HEK293 (cell line): ENCODE measurements at regions not wholly inside any gene's neighbourhood (a gene's known extent, or its start where the extent isn't known, plus 50 kb on each side); places are given as distances from the start of the nearest gene placed in this dataset.

ENCODE experiments used
- CTCF ChIA-PET: fragments of 350-600 bp; formaldehyde crosslinking; extraction: SDS; loops from one replicate; lab custom pipeline; 2021; ENCODE audit warnings: antibody characterized with exemption; lab: Yijun Ruan, JAX
- POLR2A ChIA-PET: fragments of 300-600 bp; formaldehyde crosslinking; extraction: SDS; loops from one replicate; lab custom pipeline; 2020; ENCODE audit warnings: antibody characterized with exemption, inconsistent platforms; lab: Yijun Ruan, JAX
- H3K27ac ChIP-seq: fragments of 200-500 bp; sonication (Bioruptor generic); 2 replicates; pipeline ENCODE4 v1.5.1; 2014; ENCODE audit warnings: low read depth, low read length, control low read depth, inconsistent platforms; ENCODE audit errors: extremely low read depth
- H3K36me3 ChIP-seq, 2 experiments: fragments of 200-500 bp in 1 of 2; sonication (Bioruptor generic) in 1 of 2; 1 replicate in 1 of 2; 2 replicates in 1 of 2; pipeline ENCODE4 v1.5.1; 2014 to 2017; ENCODE audit warnings: inconsistent platforms in 2 of 2, low read length in 2 of 2; ENCODE audit not compliant: control insufficient read depth in 2 of 2, insufficient read depth in 1 of 2
- H3K4me1 ChIP-seq: fragments of 200-500 bp; sonication (Bioruptor generic); 2 replicates; pipeline ENCODE4 v1.5.1; 2014; ENCODE audit warnings: mild to moderate bottlenecking, low read length, inconsistent platforms; ENCODE audit not compliant: control insufficient read depth, insufficient read depth
- H3K4me3 ChIP-seq: 2 replicates; pipeline ENCODE4 v1.5.1; 2011; ENCODE audit warnings: low read depth, mild to moderate bottlenecking, control low read depth, low read length, moderate library complexity
- H3K9me3 ChIP-seq: fragments of 200-500 bp; sonication (Bioruptor generic); 2 replicates; pipeline ENCODE4 v1.5.1; 2014; ENCODE audit warnings: low read depth, low read length, inconsistent platforms; ENCODE audit not compliant: control insufficient read depth, insufficient read depth
- GLI2 ChIP-seq: fragments of 450-650 bp; formaldehyde crosslinking; IDR thresholded peaks from 2 replicates; pipeline ENCODE4; 2017; ENCODE audit warnings: missing biosample characterization, missing genetic modification characterization, low read depth, borderline replicate concordance
- INSM2 ChIP-seq: fragments of 450-650 bp; formaldehyde crosslinking; IDR thresholded peaks from 2 replicates; pipeline ENCODE4 v1.5.1; 2016; ENCODE audit warnings: missing biosample characterization, missing genetic modification characterization
- SCRT1 ChIP-seq: fragments of 450-650 bp; formaldehyde crosslinking; IDR thresholded peaks from 2 replicates; pipeline ENCODE4 v1.5.1; 2016; ENCODE audit warnings: missing biosample characterization, missing genetic modification characterization, borderline replicate concordance
- ZBTB10 ChIP-seq: fragments of 450-650 bp; formaldehyde crosslinking; IDR thresholded peaks from 2 replicates; pipeline ENCODE4 v1.5.1; 2016; ENCODE audit warnings: missing biosample characterization, missing genetic modification characterization
- ZBTB6 ChIP-seq: fragments of 450-650 bp; formaldehyde crosslinking; IDR thresholded peaks from 2 replicates; pipeline ENCODE4 v1.5.1; 2017; ENCODE audit warnings: missing biosample characterization, missing genetic modification characterization
- ZFP41 ChIP-seq: fragments of 450-650 bp; formaldehyde crosslinking; IDR thresholded peaks from 2 replicates; pipeline ENCODE4 v1.5.1; 2016; ENCODE audit warnings: missing biosample characterization, missing genetic modification characterization, borderline replicate concordance
- ZNF138 ChIP-seq: fragments of 450-650 bp; formaldehyde crosslinking; IDR thresholded peaks from 2 replicates; pipeline ENCODE4 v1.5.1; 2016; ENCODE audit warnings: missing biosample characterization, missing genetic modification characterization, borderline replicate concordance
- ZNF169 ChIP-seq: fragments of 450-650 bp; formaldehyde crosslinking; IDR thresholded peaks from 2 replicates; pipeline ENCODE4 v1.5.1; 2016; ENCODE audit warnings: missing biosample characterization, missing genetic modification characterization
- ZNF18 ChIP-seq: fragments of 450-650 bp; formaldehyde crosslinking; IDR thresholded peaks from 2 replicates; pipeline ENCODE4 v1.5.1; 2016; ENCODE audit warnings: missing biosample characterization, missing genetic modification characterization
- ZNF221 ChIP-seq: fragments of 450-650 bp; formaldehyde crosslinking; IDR thresholded peaks from 2 replicates; pipeline ENCODE4 v1.5.1; 2017; ENCODE audit warnings: missing biosample characterization, missing genetic modification characterization, borderline replicate concordance
- ZNF248 ChIP-seq: fragments of 450-650 bp; formaldehyde crosslinking; IDR thresholded peaks from 2 replicates; pipeline ENCODE4 v1.5.1; 2017; ENCODE audit warnings: missing biosample characterization, missing genetic modification characterization
- ZNF366 ChIP-seq: fragments of 450-650 bp; formaldehyde crosslinking; conservative IDR thresholded peaks from 2 replicates; pipeline ENCODE4 v1.5.1; 2016; ENCODE audit warnings: missing biosample characterization, missing genetic modification characterization
- ZNF37A ChIP-seq: fragments of 450-650 bp; IDR thresholded peaks from 2 replicates; pipeline ENCODE4 v1.5.1; 2018; ENCODE audit warnings: missing biosample characterization, missing genetic modification characterization
- ZNF549 ChIP-seq: fragments of 450-650 bp; IDR thresholded peaks from 2 replicates; pipeline ENCODE4 v1.5.1; 2018; ENCODE audit warnings: missing biosample characterization, missing genetic modification characterization, mild to moderate bottlenecking, inconsistent platforms, moderate library complexity
- ZNF555 ChIP-seq: fragments of 450-650 bp; formaldehyde crosslinking; conservative IDR thresholded peaks from 2 replicates; pipeline ENCODE4 v1.5.1; 2017; ENCODE audit warnings: missing biosample characterization, mild to moderate bottlenecking, missing genetic modification characterization, inconsistent platforms
- ZNF561 ChIP-seq: fragments of 450-650 bp; IDR thresholded peaks from 2 replicates; pipeline ENCODE4 v1.5.1; 2018; ENCODE audit warnings: missing biosample characterization, missing genetic modification characterization, borderline replicate concordance
- ZNF624 ChIP-seq: fragments of 450-650 bp; formaldehyde crosslinking; IDR thresholded peaks from 2 replicates; pipeline ENCODE4 v1.5.1; 2017; ENCODE audit warnings: missing biosample characterization, missing genetic modification characterization
- ZNF664 ChIP-seq: fragments of 450-650 bp; formaldehyde crosslinking; IDR thresholded peaks from 2 replicates; pipeline ENCODE4 v1.5.1; 2016; ENCODE audit warnings: missing biosample characterization, missing genetic modification characterization
- ZNF768 ChIP-seq: fragments of 450-650 bp; formaldehyde crosslinking; IDR thresholded peaks from 2 replicates; pipeline ENCODE4 v1.5.1; 2018; ENCODE audit warnings: missing biosample characterization, mild to moderate bottlenecking, missing genetic modification characterization
- ZNF777 ChIP-seq: fragments of 450-650 bp; formaldehyde crosslinking; IDR thresholded peaks from 2 replicates; pipeline ENCODE4 v1.5.1; 2017; ENCODE audit warnings: missing biosample characterization, missing genetic modification characterization, borderline replicate concordance

GRCh38 chr15:70274908-70275307 lies 177.2 kb upstream of the TLE3 start:
- no peak overlapping the region for H3K4me3 ChIP-seq
- no peaks in the 10 kb centered on the region for H3K36me3 ChIP-seq
- TF ChIP-seq ZNF221 = no peak
- no peak for TF ChIP-seq INSM2 (tag by site-specific recombination)
- no peak for TF ChIP-seq ZNF624 (tag by site-specific recombination)
- no peak for TF ChIP-seq ZBTB6 (tag by site-specific recombination)
- TF ChIP-seq ZNF555 (tag by site-specific recombination) = no peak
- peak; percentile 71; the same call in 1 of the 2 replicates for TF ChIP-seq ZNF664 (tag by site-specific recombination)
- no peak for TF ChIP-seq ZNF37A (tag by site-specific recombination)
- no peak for TF ChIP-seq ZNF18 (tag by site-specific recombination)
- H3K27ac ChIP-seq = no peak overlapping the region
- no peaks in the 10 kb centered on the region for H3K9me3 ChIP-seq
- CTCF ChIA-PET = no interaction called here
- POLR2A ChIA-PET = no interaction called here
- H3K4me1 ChIP-seq = peaks cover 9% of the 10 kb centered on the region

GRCh38 chr15:70274255-70274880 lies 176.7 kb upstream of the TLE3 start:
- Histone ChIP-seq H3K27ac (no peak overlapping the region), H3K4me1 (peaks cover 13% of the 10 kb centered on the region), H3K4me3 (no peak overlapping the region), H3K36me3 (no peaks in the 10 kb centered on the region), H3K9me3 (no peaks in the 10 kb centered on the region)
- TF ChIP-seq ZNF37A (tag by site-specific recombination) (no peak), ZNF366 (no peak), GLI2 (tag by site-specific recombination) (no peak), ZNF248 (no peak), ZNF561 (tag by site-specific recombination) (no peak), ZNF138 (tag by site-specific recombination) (no peak)
- ChIA-PET POLR2A (no interaction called here), CTCF (interaction anchor here (0.6 kb wide), 1 partner anchor 96 kb away, joined by 3 read pairs; no protein-coding TSS in a partner anchor)

GRCh38 chr15:70273808-70274207 lies 176.1 kb upstream of the TLE3 start:
- CTCF ChIA-PET = no interaction called here
- TF ChIP-seq ZFP41 (tag by site-specific recombination) (no peak), ZNF169 (tag by site-specific recombination) (no peak), ZBTB10 (no peak), SCRT1 (no peak), ZNF549 (no peak), ZNF777 (tag by site-specific recombination) (no peak), ZNF768 (tag by site-specific recombination) (peak; percentile 54; the same call in 1 of the 2 replicates)
- Histone ChIP-seq H3K4me3 (no peak overlapping the region), H3K36me3 (no peaks in the 10 kb centered on the region), H3K9me3 (no peaks in the 10 kb centered on the region), H3K27ac (no peak overlapping the region), H3K4me1 (peaks cover 13% of the 10 kb centered on the region)
- POLR2A ChIA-PET = no interaction called here
